ENCODE measurements at regions not wholly inside any gene's neighbourhood (a gene's known extent, or its start where the extent isn't known, plus 50 kb on each side); places are given as distances from the start of the nearest gene placed in this dataset.

DNA sequence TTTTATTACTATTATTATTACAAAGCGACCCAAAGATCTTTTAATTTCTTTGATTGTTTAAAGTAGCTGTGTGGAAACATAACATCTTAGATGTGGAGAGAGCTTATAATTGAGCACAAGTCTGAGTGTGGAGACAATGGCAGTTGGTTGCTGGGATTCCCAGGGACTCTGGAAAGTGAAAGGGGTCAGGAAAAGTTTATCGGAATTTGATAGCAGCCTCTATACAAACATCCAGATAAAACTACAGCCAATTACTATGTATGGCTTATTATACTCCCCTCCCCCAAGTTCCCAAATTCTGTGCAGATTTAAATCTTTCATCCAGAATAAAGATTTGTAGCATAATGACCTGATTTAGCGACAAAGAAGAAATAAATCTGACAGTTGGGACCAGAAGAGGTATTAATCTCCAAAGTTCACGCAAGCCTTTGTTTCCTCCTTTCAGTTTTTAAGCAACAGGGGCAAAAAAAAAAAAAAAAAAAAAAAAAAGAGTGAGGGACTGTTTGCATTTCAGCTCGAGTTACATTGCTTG is 121.4 kb upstream of the MAP3K7 start:
- TF ChIP-seq POLR2A (IDR thresholded peaks at IDR 0.05): no peak
- TF ChIP-seq, protein P1, sequence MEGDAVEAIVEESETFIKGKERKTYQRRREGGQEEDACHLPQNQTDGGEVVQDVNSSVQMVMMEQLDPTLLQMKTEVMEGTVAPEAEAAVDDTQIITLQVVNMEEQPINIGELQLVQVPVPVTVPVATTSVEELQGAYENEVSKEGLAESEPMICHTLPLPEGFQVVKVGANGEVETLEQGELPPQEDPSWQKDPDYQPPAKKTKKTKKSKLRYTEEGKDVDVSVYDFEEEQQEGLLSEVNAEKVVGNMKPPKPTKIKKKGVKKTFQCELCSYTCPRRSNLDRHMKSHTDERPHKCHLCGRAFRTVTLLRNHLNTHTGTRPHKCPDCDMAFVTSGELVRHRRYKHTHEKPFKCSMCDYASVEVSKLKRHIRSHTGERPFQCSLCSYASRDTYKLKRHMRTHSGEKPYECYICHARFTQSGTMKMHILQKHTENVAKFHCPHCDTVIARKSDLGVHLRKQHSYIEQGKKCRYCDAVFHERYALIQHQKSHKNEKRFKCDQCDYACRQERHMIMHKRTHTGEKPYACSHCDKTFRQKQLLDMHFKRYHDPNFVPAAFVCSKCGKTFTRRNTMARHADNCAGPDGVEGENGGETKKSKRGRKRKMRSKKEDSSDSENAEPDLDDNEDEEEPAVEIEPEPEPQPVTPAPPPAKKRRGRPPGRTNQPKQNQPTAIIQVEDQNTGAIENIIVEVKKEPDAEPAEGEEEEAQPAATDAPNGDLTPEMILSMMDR (IDR thresholded peaks at IDR 0.05): no peak
